ENCODE measurements at regions not wholly inside any gene's neighbourhood (a gene's known extent, or its start where the extent isn't known, plus 50 kb on each side); places are given as distances from the start of the nearest gene placed in this dataset.
"Not testable (repeated sequence)": the region's sequence is repeated elsewhere in the genome, so short reads cannot be mapped to it uniquely, and the experiment has no call there.

GRCh38 chr10:93127642-93128215 is 54.0 kb downstream of the CYP26A1 start:
- DNase-seq, result not testable (repeated sequence)

GRCh38 chr10:93131986-93132385 is 58.3 kb downstream of the CYP26A1 start:
- DNase-seq, result no peak

DNA sequence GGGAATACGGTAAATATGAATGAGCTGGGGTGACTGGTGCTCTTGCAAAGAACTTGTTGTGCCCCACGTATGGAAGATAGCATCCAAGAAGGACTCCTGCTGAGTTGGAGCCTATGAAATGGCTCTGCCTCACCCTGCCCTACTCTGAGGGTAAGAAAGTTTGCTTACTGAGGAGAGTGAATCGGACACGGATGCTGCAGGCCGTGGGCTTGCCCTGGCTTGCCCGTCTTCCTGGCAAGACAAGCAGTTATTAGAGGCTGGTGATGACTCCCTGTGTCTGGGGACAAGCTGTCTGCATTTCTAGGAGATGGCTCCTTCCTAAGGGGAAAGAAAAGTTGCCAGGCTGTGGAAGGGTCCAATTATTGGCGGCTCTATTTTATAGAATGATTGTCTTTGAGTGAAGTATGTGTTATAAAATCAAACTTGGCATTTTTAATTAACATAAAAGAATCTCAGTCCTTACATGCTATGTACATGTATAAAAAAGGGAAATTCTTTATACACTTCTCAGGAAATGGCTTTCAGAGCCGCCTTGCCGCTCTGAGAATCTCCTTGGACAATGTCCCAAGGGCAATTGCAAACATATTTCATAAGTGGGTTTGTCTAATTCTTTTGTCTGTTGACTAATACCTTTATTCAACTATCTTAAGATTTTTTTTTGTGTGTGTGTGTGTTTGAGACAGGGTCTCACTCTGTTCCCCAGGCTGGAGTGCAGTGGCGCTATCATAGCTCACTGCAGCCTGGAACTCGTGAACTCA is 64.6 kb downstream of the CYP26A1 start:
- no peak for DNase-seq

- no peak for DNase-seq
Measured at GRCh38 chr10:93139059-93139655, 65.5 kb downstream of the CYP26A1 start.

DNA sequence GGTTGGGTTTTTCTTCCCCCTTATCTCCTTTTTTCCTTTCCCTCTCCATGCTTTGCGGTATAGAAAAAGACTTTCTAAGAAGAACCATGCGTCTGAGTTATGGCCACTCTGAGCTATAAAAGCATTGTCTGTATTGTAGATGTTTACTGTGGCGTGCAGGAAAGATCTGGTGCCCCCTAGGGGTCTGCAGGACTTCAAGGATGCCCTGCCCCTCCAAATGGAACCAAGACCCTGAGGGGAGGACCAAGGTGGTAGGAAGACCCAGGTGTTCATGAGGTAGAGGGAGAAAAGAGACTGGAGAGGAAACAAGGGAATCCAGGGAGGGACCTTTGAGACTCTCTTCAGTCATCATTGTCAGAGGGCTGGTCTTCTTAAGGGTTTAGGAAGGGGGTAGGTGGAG is 68.8 kb downstream of the CYP26A1 start:
- DNase-seq, result no peak

GRCh38 chr10:93143281-93143680 is 69.6 kb downstream of the CYP26A1 start:
- DNase-seq, result no peak

DNA sequence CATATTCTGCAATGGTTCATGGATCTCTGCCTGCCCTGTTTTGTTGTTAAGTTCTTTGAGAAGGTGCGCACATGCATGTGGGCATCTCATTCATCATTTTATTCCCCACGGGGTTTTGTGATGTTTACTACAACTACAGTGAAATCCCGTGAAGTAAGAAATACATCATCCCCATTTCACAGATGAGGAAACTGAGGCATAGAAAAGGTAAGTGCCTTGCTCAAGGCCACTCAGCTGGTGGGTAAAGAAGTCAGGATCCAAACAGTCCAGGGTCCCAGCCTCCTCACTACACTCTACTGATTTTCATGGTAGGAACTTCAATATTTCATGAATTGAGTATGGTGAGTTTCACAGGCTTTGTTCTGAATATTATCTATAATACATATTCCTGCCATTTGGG is 72.6 kb downstream of the CYP26A1 start:
- no peak for DNase-seq

DNA sequence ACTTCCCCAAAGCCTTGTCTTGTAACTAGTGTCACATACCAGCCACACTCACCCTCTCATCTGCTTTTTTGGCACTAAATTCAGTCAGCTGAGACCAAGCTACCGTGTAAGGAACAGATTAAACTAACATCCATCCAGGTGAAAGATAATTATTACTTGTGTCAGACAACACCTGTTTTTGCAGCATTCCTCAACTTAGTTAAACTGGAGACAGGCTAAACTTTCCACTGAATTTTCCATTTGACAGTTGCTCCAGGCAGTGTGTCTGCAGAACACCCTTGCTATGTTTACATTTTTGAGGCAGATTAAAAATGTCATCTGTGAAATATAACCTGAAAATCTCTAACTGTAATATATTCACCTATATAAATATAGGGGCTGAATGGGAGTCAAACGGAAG is 73.6 kb downstream of the CYP26A1 start:
- DNase-seq, result no peak

- DNase-seq, result no peak
Measured at GRCh38 chr10:93148476-93148875, 74.8 kb downstream of the CYP26A1 start.

- DNase-seq, result no peak
Measured at GRCh38 chr10:93149761-93150160, 76.1 kb downstream of the CYP26A1 start.

DNA sequence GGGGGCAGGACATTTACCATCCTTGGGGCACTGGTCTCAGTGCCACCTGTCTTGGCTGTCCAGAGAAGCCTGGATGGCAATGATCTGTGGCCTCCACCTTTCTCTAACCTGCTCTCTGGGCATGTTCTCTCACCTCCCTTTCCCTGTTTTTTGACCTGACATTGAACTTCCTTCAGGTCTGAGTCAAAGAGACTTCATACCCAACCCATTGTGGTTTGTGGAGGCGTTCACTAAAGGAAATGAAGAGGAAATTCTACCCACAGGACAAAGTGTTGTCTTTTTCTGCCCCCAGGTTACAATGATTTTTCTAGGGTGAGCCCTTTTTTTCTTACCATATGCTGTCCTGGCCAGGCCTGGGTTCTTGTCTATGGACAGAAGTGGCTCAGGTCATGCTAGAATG is 76.6 kb downstream of the CYP26A1 start:
- no peak for DNase-seq

- DNase-seq, result no peak
Measured at GRCh38 chr10:93150990-93151547, 77.4 kb downstream of the CYP26A1 start.

GRCh38 chr10:93152136-93152535 is 78.4 kb downstream of the CYP26A1 start:
- no peak for DNase-seq

DNA sequence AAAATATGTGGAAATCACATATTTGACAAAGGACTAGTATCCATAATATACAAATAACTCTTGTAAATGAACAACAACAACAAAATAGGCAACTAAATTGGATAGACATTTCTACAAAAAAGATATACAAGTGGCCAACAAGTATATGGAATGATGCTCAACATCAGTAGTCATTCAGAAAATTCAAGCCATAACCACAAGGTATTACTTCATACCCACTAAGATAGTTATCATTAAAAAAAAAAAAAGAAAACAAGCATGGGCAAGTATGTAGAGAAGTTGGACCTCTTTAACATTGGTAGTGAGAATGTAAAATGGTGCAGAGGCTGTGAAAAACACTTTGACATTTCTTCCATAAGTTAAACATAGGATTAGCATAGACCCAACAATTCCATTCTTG is 80.8 kb downstream of the CYP26A1 start:
- DNase-seq, result no peak

GRCh38 chr10:93160140-93160539 is 86.4 kb downstream of the CYP26A1 start:
- no peak for DNase-seq

DNA sequence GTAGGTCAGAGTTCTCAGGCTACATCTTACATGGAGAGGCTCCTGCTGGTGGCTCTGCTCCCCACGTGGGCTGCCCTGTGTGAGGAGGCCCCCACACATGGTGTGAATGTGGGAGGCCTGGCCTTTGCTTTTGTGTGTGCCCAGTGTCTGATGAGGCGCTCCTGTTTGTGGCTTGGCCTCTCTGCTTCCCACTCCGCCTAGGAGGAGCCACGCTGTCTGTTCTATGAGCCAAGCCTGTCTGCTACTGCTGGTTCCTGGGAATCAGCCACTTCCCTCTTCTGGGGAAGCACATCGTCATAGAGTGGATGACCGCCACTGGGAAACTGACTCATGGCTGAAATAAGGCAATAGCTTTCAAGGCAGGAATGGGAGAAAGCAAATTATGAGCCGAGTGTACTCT is 87.1 kb downstream of the CYP26A1 start:
- DNase-seq, result no peak

- DNase-seq, result no peak
Measured at GRCh38 chr10:93165367-93165766, 91.7 kb downstream of the CYP26A1 start.

DNA sequence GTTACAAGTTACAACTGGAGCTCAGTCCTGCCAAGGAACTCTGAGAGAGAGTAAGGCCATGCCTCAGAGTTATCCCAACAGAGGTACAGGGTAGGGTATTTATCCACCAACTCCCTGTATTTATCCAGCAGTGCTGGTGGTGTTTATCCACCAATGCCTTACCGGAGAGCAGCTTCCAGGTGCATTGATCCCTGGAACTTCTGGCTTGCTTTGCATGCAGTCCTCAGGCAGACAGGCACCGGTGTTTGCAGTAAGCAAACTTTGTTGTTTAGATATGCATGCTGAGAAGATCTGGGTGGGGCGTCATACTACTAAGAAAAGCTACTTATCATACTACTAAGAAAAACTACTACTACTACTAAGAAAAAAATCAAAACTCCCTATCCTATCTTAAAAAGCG is 92.4 kb downstream of the CYP26A1 start:
- no peak for DNase-seq

DNA sequence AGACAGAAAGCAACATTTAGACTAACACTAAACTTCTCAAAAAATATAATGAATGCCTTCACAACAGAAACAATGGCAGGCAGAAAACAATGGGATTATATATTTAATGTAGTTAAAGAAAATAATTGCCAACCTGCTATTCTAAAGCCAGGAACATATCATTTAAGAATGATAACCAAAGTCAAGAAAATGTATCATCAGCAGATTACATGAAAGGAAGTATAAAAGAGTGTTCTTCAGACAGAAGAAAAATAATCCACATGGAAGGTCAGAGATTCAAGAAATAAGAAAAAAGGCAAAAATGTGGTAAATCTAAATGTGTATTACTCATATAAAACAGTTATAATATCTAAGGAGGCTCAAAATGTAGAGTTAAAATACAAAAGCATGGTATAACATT is 98.1 kb downstream of the CYP26A1 start:
- DNase-seq, result no peak

DNA sequence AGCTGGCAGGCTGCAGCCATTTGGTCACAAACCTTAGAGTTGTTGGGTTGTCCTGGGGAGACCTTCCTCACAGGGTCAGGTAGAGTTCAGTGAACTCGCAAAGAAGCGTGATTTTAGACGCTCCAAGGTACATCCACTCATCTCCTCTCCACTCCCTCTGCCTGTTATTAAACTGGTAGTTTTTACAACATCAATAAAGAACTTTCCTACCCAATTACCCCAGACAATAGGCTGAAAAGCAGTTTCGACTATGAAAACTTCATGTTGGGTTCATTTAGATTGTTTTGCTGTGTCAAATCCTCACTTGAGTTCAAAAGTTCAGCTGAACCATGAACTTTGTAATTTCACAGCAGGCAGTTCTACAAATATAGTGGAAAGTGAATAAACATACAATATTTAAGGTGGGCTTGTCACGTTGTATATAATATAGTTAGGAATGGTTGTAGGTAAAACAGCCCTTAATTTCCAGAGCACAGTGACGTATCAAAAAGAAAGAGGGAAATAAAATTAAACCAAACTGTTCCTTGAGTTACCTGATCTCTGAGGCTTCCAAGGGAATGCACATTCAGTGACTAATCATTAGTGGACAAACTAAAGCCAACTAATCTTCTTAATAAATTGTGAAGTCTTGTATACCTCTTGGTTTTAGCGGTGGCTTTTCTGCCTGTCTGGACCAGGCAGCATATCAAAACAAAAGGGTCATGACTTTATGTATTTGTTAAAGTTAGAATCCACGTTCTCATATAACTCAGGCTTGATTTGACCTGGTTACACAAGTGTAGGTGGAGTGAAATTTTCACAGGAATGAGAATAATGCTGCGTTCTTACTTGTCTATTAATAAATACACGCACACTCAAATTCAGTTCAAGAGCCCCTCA is 100.5 kb downstream of the CYP26A1 start:
- no peak for DNase-seq

GRCh38 chr10:93175490-93175889 is 101.8 kb downstream of the CYP26A1 start:
- no peak for DNase-seq

GRCh38 chr10:93177511-93177910 is 103.8 kb downstream of the CYP26A1 start:
- no peak for DNase-seq
